ENCODE measurements at regions not wholly inside any gene's neighbourhood (a gene's known extent, or its start where the extent isn't known, plus 50 kb on each side); places are given as distances from the start of the nearest gene placed in this dataset.
"Not testable (repeated sequence)": the region's sequence is repeated elsewhere in the genome, so short reads cannot be mapped to it uniquely, and the experiment has no call there.

- no peak for DNase-seq (ENCODE audit: unreplicated experiment)
- BruUV-seq (replicated peaks) = no TSS peak
- POLR2A ChIA-PET = no interaction called here
- CTCF ChIA-PET = interaction anchor here (0.6 kb wide), 1 partner anchor 100 kb away, joined by 4 read pairs; no protein-coding TSS in a partner anchor
- Mint-ChIP-seq H3K4me3 (ENCODE audit: unreplicated experiment) (no peak overlapping the region), H3K9me3 (ENCODE audit: unreplicated experiment) (peaks cover 12% of the 10 kb centered on the region), H3K4me1 (ENCODE audit: insufficient read depth, unreplicated experiment) (no peaks in the 10 kb centered on the region), H3K36me3 (ENCODE audit: insufficient read depth, unreplicated experiment) (no peaks in the 10 kb centered on the region), H3K27ac (ENCODE audit: low read depth, unreplicated experiment) (no peak overlapping the region), H3K27me3 (ENCODE audit: insufficient read depth, unreplicated experiment) (no peaks in the 10 kb centered on the region)
- no peak for TF ChIP-seq CTCF (IDR thresholded peaks at IDR 0.05; ENCODE audit: unreplicated experiment)
- intact Hi-C loops (cut with micrococcal nuclease) = loop anchor here (10.0 kb wide), 1 partner anchor 98 kb away; no protein-coding TSS in a partner anchor
These were observed 112.9 kb downstream of the CRYBB2 start for GRCh38 chr22:25332386-25332785.

- no peaks in the 10 kb centered on the region for H3K27me3 Mint-ChIP-seq (ENCODE audit: insufficient read depth, unreplicated experiment)
- intact Hi-C loops (cut with micrococcal nuclease) = loop anchor here (10.0 kb wide), 1 partner anchor 99 kb away; no protein-coding TSS in a partner anchor
- TF ChIP-seq CTCF (IDR thresholded peaks at IDR 0.05; ENCODE audit: unreplicated experiment) = peak; percentile 36
- POLR2A ChIA-PET = interaction anchor here (0.9 kb wide), 1 partner anchor 10 kb away, joined by 4 read pairs; no protein-coding TSS in a partner anchor
- no peak overlapping the region for H3K27ac Mint-ChIP-seq (ENCODE audit: low read depth, unreplicated experiment)
- BruUV-seq (replicated peaks) = no TSS peak
- H3K4me1 Mint-ChIP-seq (ENCODE audit: insufficient read depth, unreplicated experiment) = no peaks in the 10 kb centered on the region
- peaks cover 18% of the 10 kb centered on the region for H3K9me3 Mint-ChIP-seq (ENCODE audit: unreplicated experiment)
- no peak overlapping the region for H3K4me3 Mint-ChIP-seq (ENCODE audit: unreplicated experiment)
- DNase-seq (ENCODE audit: unreplicated experiment) = peak; percentile 59
- CTCF ChIA-PET = interaction anchor here (0.6 to 0.7 kb wide), 2 partner anchors 374 to 564 kb away, joined by 3 read pairs; no protein-coding TSS in a partner anchor
- H3K36me3 Mint-ChIP-seq (ENCODE audit: insufficient read depth, unreplicated experiment) = no peaks in the 10 kb centered on the region
These were observed 114.7 kb downstream of the CRYBB2 start for GRCh38 chr22:25334162-25334490.

GRCh38 chr22:25334631-25335030 lies 115.2 kb downstream of the CRYBB2 start:
- H3K27me3 Mint-ChIP-seq (ENCODE audit: insufficient read depth, unreplicated experiment); POLR2A ChIA-PET; H3K4me1 Mint-ChIP-seq (ENCODE audit: insufficient read depth, unreplicated experiment); H3K4me3 Mint-ChIP-seq (ENCODE audit: unreplicated experiment); DNase-seq (ENCODE audit: unreplicated experiment); BruUV-seq (replicated peaks); H3K36me3 Mint-ChIP-seq (ENCODE audit: insufficient read depth, unreplicated experiment); H3K27ac Mint-ChIP-seq (ENCODE audit: low read depth, unreplicated experiment): not testable (repeated sequence)
- intact Hi-C loops (cut with micrococcal nuclease) = loop anchor here (10.0 kb wide), 1 partner anchor 100 kb away; no protein-coding TSS in a partner anchor
- H3K9me3 Mint-ChIP-seq (ENCODE audit: unreplicated experiment) = peaks cover 18% of the 10 kb centered on the region
- CTCF ChIA-PET = interaction anchor here (0.7 kb wide), 2 partner anchors 27 to 564 kb away, joined by 3 read pairs; no protein-coding TSS in a partner anchor

- POLR2A ChIA-PET; H3K4me3 Mint-ChIP-seq (ENCODE audit: unreplicated experiment); H3K27ac Mint-ChIP-seq (ENCODE audit: low read depth, unreplicated experiment); BruUV-seq (replicated peaks); DNase-seq (ENCODE audit: unreplicated experiment); H3K36me3 Mint-ChIP-seq (ENCODE audit: insufficient read depth, unreplicated experiment); H3K27me3 Mint-ChIP-seq (ENCODE audit: insufficient read depth, unreplicated experiment); H3K4me1 Mint-ChIP-seq (ENCODE audit: insufficient read depth, unreplicated experiment): not testable (repeated sequence)
- intact Hi-C loops (cut with micrococcal nuclease) = loop anchor here (10.0 kb wide), 1 partner anchor 100 kb away; no protein-coding TSS in a partner anchor
- peaks cover 18% of the 10 kb centered on the region for H3K9me3 Mint-ChIP-seq (ENCODE audit: unreplicated experiment)
- CTCF ChIA-PET = interaction anchor here (0.7 kb wide), 1 partner anchor 27 kb away, joined by 3 read pairs; no protein-coding TSS in a partner anchor
These were observed 115.8 kb downstream of the CRYBB2 start for GRCh38 chr22:25335276-25335675.

GRCh38 chr22:25340536-25340935 lies 121.1 kb downstream of the CRYBB2 start:
- DNase-seq (ENCODE audit: unreplicated experiment); H3K4me1 Mint-ChIP-seq (ENCODE audit: insufficient read depth, unreplicated experiment); intact Hi-C loops (cut with micrococcal nuclease); H3K27ac Mint-ChIP-seq (ENCODE audit: low read depth, unreplicated experiment); POLR2A ChIA-PET; H3K36me3 Mint-ChIP-seq (ENCODE audit: insufficient read depth, unreplicated experiment); CTCF ChIA-PET; BruUV-seq (replicated peaks); H3K4me3 Mint-ChIP-seq (ENCODE audit: unreplicated experiment); H3K27me3 Mint-ChIP-seq (ENCODE audit: insufficient read depth, unreplicated experiment): not testable (repeated sequence)
- H3K9me3 Mint-ChIP-seq (ENCODE audit: unreplicated experiment) = peaks cover 22% of the 10 kb centered on the region

GRCh38 chr22:25344366-25344765 lies 124.9 kb downstream of the CRYBB2 start:
- BruUV-seq (replicated peaks); CTCF ChIA-PET; DNase-seq (ENCODE audit: unreplicated experiment); H3K9me3 Mint-ChIP-seq (ENCODE audit: unreplicated experiment); H3K4me3 Mint-ChIP-seq (ENCODE audit: unreplicated experiment); H3K27me3 Mint-ChIP-seq (ENCODE audit: insufficient read depth, unreplicated experiment); H3K27ac Mint-ChIP-seq (ENCODE audit: low read depth, unreplicated experiment); H3K36me3 Mint-ChIP-seq (ENCODE audit: insufficient read depth, unreplicated experiment); intact Hi-C loops (cut with micrococcal nuclease); H3K4me1 Mint-ChIP-seq (ENCODE audit: insufficient read depth, unreplicated experiment): not testable (repeated sequence)
- POLR2A ChIA-PET = interaction anchor here (1.0 kb wide), 1 partner anchor 11 kb away, joined by 4 read pairs; no protein-coding TSS in a partner anchor

Data from MCF 10A (cell line).